Gastroesophageal sphincter (tissue), 3 donors: ENCODE measurements at regions not wholly inside any gene's neighbourhood (a gene's known extent, or its start where the extent isn't known, plus 50 kb on each side); places are given as distances from the start of the nearest gene placed in this dataset.

Experiments used
- CTCF ChIP-seq, 4 experiments: fragments of 200-600 bp in 2 of 4; fragments of 450-650 bp in 2 of 4; sonication (generic) in 1 of 4; IDR thresholded peaks; one replicate each; pipeline ENCODE4 v1.5.1; 2017 to 2019; ENCODE audit warnings: antibody characterized with exemption in 4 of 4, mild to moderate bottlenecking in 2 of 4, moderate library complexity in 2 of 4
- EP300 ChIP-seq: sonication (generic); formaldehyde crosslinking; IDR thresholded peaks from one replicate; pipeline ENCODE4 v1.6.1; 2017; ENCODE audit warnings: antibody characterized with exemption, mild to moderate bottlenecking
- POLR2A ChIP-seq, 2 donors: fragments of 450-650 bp; IDR thresholded peaks; one replicate each; pipeline ENCODE4 v1.6.1; 2017; ENCODE audit warnings: antibody characterized with exemption in 2 of 2, mild to moderate bottlenecking in 2 of 2, moderate library complexity in 1 of 2

- no peak for TF ChIP-seq CTCF (IDR thresholded peaks at IDR 0.05)
- TF ChIP-seq EP300, result no peak
- no peak for TF ChIP-seq POLR2A (IDR thresholded peaks at IDR 0.05)
These were observed 80.0 kb upstream of the INSIG1 start for GRCh38 chr7:155217634-155218033.
